GM12878 (cell line): ENCODE measurements at regions not wholly inside any gene's neighbourhood (a gene's known extent, or its start where the extent isn't known, plus 50 kb on each side); places are given as distances from the start of the nearest gene placed in this dataset.

Experiments used
- ATAC-seq: fragments of 200-7000 bp; cut with Tn5 transposase; 3 replicates; pipeline ENCODE4 v1.9.1; 2020; ENCODE audit warnings: mild to moderate bottlenecking, moderate library complexity
- BruUV-seq: library from RNA; stranded (reverse); fragments of 400-500 nt; replicated peaks from 2 replicates; lab custom pipeline; 2021; lab: Mats Ljungman, UMichigan
- CTCF ChIA-PET: fragments of 300-600 bp; sonication (Branson Sonifier 250); formaldehyde crosslinking; extraction: SDS; loops from one replicate; lab custom pipeline; 2021; ENCODE audit warnings: inconsistent platforms; lab: Yijun Ruan, JAX
- POLR2A ChIA-PET: fragments of 350-600 bp; formaldehyde crosslinking; extraction: SDS; loops from one replicate; lab custom pipeline; 2021; ENCODE audit warnings: inconsistent platforms; lab: Charles Lee
- RAD21 ChIA-PET: fragments of 300-600 bp; sonication (Branson Sonifier 250); formaldehyde crosslinking; loops from one replicate; lab custom pipeline; 2023; ENCODE audit warnings: antibody characterized with exemption; ENCODE audit not compliant: unreplicated experiment; lab: Charles Lee
- SMC1A ChIA-PET: fragments of 300-600 bp; sonication (Branson Sonifier 250); formaldehyde crosslinking; loops from one replicate; lab custom pipeline; 2023; ENCODE audit not compliant: unreplicated experiment, uncharacterized antibody; lab: Charles Lee
- DNase-seq: peaks from one replicate; pipeline ENCODE4 v3.0.0-alpha.2; 2011; ENCODE audit warnings: low read depth, low spot score
- FAIRE-seq: peaks from 3 replicates; lab custom pipeline; 2011; peaks lifted over from hg19 to GRCh38; lab: Jason Lieb, UNC
- H2AFZ ChIP-seq: 2 replicates; pipeline ENCODE4 v1.6.0; 2011; ENCODE audit warnings: low read depth, low read length, control low read depth; ENCODE audit not compliant: control insufficient read depth
- H3K27ac ChIP-seq: 2 replicates; pipeline ENCODE4 v1.5.1; 2011; ENCODE audit warnings: control low read depth; ENCODE audit not compliant: control insufficient read depth, insufficient read depth
- H3K27me3 ChIP-seq, 2 experiments: replicated peaks in 1 of 2; 2 replicates each; pipeline versions ENCODE4 v1.6.0 to v1.6.1; 2011; ENCODE audit warnings: low read length in 1 of 2; ENCODE audit not compliant: control insufficient read depth in 2 of 2, insufficient read depth in 2 of 2
- H3K36me3 ChIP-seq, 2 experiments: 2 replicates each; pipeline ENCODE4 v1.5.1; 2011; ENCODE audit warnings: low read length in 1 of 2; ENCODE audit not compliant: control insufficient read depth in 2 of 2, insufficient read depth in 2 of 2
- H3K4me1 ChIP-seq: 2 replicates; pipeline ENCODE4 v1.6.1; 2011; ENCODE audit warnings: mild to moderate bottlenecking, low read length, moderate library complexity, mixed read lengths; ENCODE audit not compliant: control insufficient read depth, insufficient read depth
- H3K4me2 ChIP-seq: 2 replicates; pipeline ENCODE4 v1.6.0; 2011; ENCODE audit warnings: control low read depth; ENCODE audit not compliant: control insufficient read depth, insufficient read depth
- H3K4me3 ChIP-seq: fragments of 200-600 bp; sonication (generic); 2 replicates; pipeline ENCODE4 v1.5.1; 2016
- H3K79me2 ChIP-seq: 2 replicates; pipeline ENCODE4 v1.6.0; 2011; ENCODE audit warnings: low read length; ENCODE audit not compliant: control insufficient read depth, insufficient read depth
- H3K9ac ChIP-seq: 2 replicates; pipeline ENCODE4 v1.8.0; 2011; ENCODE audit warnings: low read length, control low read depth, mixed read lengths; ENCODE audit not compliant: control insufficient read depth, insufficient read depth
- H3K9me3 ChIP-seq: replicated peaks from 3 replicates; pipeline ENCODE4 v1.5.1; 2011; ENCODE audit warnings: mild to moderate bottlenecking, low read length; ENCODE audit not compliant: control insufficient read depth, insufficient read depth
- H4K20me1 ChIP-seq: 2 replicates; pipeline ENCODE4 v1.6.0; 2011; ENCODE audit not compliant: control insufficient read depth, insufficient read depth
- BACH1 ChIP-seq: fragments of 450-650 bp; IDR thresholded peaks from 2 replicates; pipeline ENCODE4 v1.6.1; 2017; ENCODE audit warnings: mild to moderate bottlenecking, borderline replicate concordance
- CREM ChIP-seq: IDR thresholded peaks from 2 replicates; pipeline ENCODE4 v1.6.1; 2014; ENCODE audit warnings: antibody characterized with exemption, low read depth
- GATAD2B ChIP-seq: fragments of 450-650 bp; conservative IDR thresholded peaks from 2 replicates; pipeline ENCODE4 v1.6.1; 2017; ENCODE audit warnings: low read depth, mild to moderate bottlenecking, moderate library complexity
- HDAC6 ChIP-seq: fragments of 200-600 bp; sonication (generic); IDR thresholded peaks from one replicate; pipeline ENCODE4 v1.8.0; 2017; ENCODE audit warnings: antibody characterized with exemption; ENCODE audit not compliant: unreplicated experiment
- MTA3 ChIP-seq: IDR thresholded peaks from 2 replicates; pipeline ENCODE4 v1.6.1; 2012; ENCODE audit warnings: low read length, inconsistent platforms, borderline replicate concordance
- MXI1 ChIP-seq: fragments of 150-350 bp; IDR thresholded peaks from 2 replicates; pipeline ENCODE4 v1.6.1; 2011; ENCODE audit warnings: low read depth, mild to moderate bottlenecking, inconsistent platforms, low read length, improper control_type of control experiment
- NFYA ChIP-seq: IDR thresholded peaks from 2 replicates; pipeline ENCODE4 v1.6.1; 2011; ENCODE audit warnings: low read depth, mild to moderate bottlenecking, low read length, improper control_type of control experiment, borderline replicate concordance
- RCOR1 ChIP-seq: conservative IDR thresholded peaks from 2 replicates; pipeline ENCODE4 v1.6.1; 2012; ENCODE audit warnings: low read depth, low read length, improper control_type of control experiment
- SKIL ChIP-seq: fragments of 450-650 bp; IDR thresholded peaks from 2 replicates; pipeline ENCODE4 v1.6.1; 2017; ENCODE audit warnings: mild to moderate bottlenecking, low read depth, inconsistent platforms; ENCODE audit not compliant: poor library complexity, severe bottlenecking
- SMARCA5 ChIP-seq: fragments of 450-650 bp; IDR thresholded peaks from 2 replicates; pipeline ENCODE4 v1.6.1; 2017; ENCODE audit warnings: mild to moderate bottlenecking
- SPI1 ChIP-seq: IDR thresholded peaks from 2 replicates; pipeline ENCODE4 v1.6.1; 2011; ENCODE audit warnings: low read depth, mild to moderate bottlenecking, low read length, moderate library complexity, borderline replicate concordance; ENCODE audit not compliant: insufficient read depth
- TCF7 ChIP-seq: IDR thresholded peaks from 2 replicates; pipeline ENCODE4 v1.6.1; 2014; ENCODE audit warnings: antibody characterized with exemption, borderline replicate concordance
- ZNF207 ChIP-seq: fragments of 450-650 bp; IDR thresholded peaks from 2 replicates; pipeline ENCODE4 v1.6.1; 2014; ENCODE audit warnings: antibody characterized with exemption, mild to moderate bottlenecking, borderline replicate concordance
- ZSCAN29 ChIP-seq: fragments of 450-650 bp; IDR thresholded peaks from 2 replicates; pipeline ENCODE4 v1.6.1; 2017; ENCODE audit warnings: mild to moderate bottlenecking, moderate library complexity
- WGBS: methylation state at CpG from one replicate; pipeline ENCODE4 v1.1.6; 2016; ENCODE audit warnings: low lambda C conversion rate; ENCODE audit not compliant: insufficient replicate concordance, insufficient coverage; ENCODE audit errors: missing lambda C conversion rate; 5-methylcytosine and 5-hydroxymethylcytosine counted together
- in situ Hi-C: fragments of 300-500 bp; cut with MboI; formaldehyde crosslinking; loops from 9 replicates; pipeline ENCODE4 v1.14.3; 2018; ENCODE audit warnings: mixed read lengths
- intact Hi-C: fragments of 100-400 bp; cut with micrococcal nuclease; formaldehyde crosslinking; loops from one replicate; pipeline ENCODE4 v1.14.2; 2022; ENCODE audit not compliant: unreplicated experiment
- TF ChIP-seq, protein P1 (sequence below): fragments of 450-650 bp; IDR thresholded peaks from 2 replicates; pipeline ENCODE4 v1.6.1; 2017; ENCODE audit warnings: borderline replicate concordance
- TF ChIP-seq, protein P2 (sequence below): fragments of 450-650 bp; IDR thresholded peaks from 2 replicates; pipeline ENCODE4 v1.6.1; 2017; ENCODE audit warnings: low read depth, mild to moderate bottlenecking, moderate library complexity
- TF ChIP-seq, protein P3 (sequence below): fragments of 450-650 bp; IDR thresholded peaks from 2 replicates; pipeline ENCODE4 v1.6.1; 2017; ENCODE audit warnings: mild to moderate bottlenecking, moderate library complexity

DNA sequence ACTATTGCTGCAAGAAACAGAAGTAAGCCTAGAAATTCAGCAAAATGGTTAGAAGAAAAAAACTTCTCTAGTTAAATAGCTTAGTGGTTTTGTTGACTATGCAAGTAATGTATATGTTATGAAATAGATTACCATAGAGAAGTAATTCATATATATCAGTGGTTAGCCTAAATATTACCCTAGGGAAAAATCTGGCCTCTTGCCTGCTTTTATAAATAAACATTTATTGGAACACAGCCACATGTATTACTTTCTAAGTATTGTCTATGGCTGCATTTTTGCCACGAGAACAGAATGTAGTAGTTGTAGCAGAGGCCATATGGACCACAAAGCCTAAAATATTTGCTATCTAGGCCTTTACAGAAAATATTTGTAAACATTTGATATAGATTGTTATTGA is 1471.7 kb upstream of the PRR20A start:
- H3K4me1 ChIP-seq, result no peaks in the 10 kb centered on the region
- no peak overlapping the region for H3K4me2 ChIP-seq
- in situ Hi-C loops, result no loop called here
- ATAC-seq, result no peak
- H2AFZ ChIP-seq, result no peak overlapping the region
- CTCF ChIA-PET, result no interaction called here
- POLR2A ChIA-PET, result no interaction called here
- H3K79me2 ChIP-seq, result no peaks in the 10 kb centered on the region
- intact Hi-C loops, result no loop called here
- RAD21 ChIA-PET, result no interaction called here
- no TSS peak for BruUV-seq
- H3K9me3 ChIP-seq, result no peaks in the 10 kb centered on the region
- no peak for FAIRE-seq
- no peak overlapping the region for H3K9ac ChIP-seq
- no peak for DNase-seq
- H4K20me1 ChIP-seq, result no peaks in the 10 kb centered on the region
- no peak overlapping the region for H3K27ac ChIP-seq
- H3K36me3 ChIP-seq, result no peaks in the 10 kb centered on the region
- 0% methylated on average over 1 of the region's 1 CpG for WGBS
- no peak overlapping the region for H3K4me3 ChIP-seq
- SMC1A ChIA-PET, result no interaction called here
- H3K27me3 ChIP-seq, result no peaks in the 10 kb centered on the region
- TF ChIP-seq SPI1 (no peak), MTA3 (no peak), SMARCA5 (no peak), MXI1 (no peak), ZNF207 (no peak), NFYA (no peak), ZSCAN29 (no peak), HDAC6 (no peak), CREM (no peak), BACH1 (no peak), RCOR1 (no peak), SKIL (no peak), TCF7 (no peak), GATAD2B (no peak)
- TF ChIP-seq, protein P1, sequence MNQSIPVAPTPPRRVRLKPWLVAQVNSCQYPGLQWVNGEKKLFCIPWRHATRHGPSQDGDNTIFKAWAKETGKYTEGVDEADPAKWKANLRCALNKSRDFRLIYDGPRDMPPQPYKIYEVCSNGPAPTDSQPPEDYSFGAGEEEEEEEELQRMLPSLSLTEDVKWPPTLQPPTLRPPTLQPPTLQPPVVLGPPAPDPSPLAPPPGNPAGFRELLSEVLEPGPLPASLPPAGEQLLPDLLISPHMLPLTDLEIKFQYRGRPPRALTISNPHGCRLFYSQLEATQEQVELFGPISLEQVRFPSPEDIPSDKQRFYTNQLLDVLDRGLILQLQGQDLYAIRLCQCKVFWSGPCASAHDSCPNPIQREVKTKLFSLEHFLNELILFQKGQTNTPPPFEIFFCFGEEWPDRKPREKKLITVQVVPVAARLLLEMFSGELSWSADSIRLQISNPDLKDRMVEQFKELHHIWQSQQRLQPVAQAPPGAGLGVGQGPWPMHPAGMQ, result no peak
- TF ChIP-seq, protein P2, sequence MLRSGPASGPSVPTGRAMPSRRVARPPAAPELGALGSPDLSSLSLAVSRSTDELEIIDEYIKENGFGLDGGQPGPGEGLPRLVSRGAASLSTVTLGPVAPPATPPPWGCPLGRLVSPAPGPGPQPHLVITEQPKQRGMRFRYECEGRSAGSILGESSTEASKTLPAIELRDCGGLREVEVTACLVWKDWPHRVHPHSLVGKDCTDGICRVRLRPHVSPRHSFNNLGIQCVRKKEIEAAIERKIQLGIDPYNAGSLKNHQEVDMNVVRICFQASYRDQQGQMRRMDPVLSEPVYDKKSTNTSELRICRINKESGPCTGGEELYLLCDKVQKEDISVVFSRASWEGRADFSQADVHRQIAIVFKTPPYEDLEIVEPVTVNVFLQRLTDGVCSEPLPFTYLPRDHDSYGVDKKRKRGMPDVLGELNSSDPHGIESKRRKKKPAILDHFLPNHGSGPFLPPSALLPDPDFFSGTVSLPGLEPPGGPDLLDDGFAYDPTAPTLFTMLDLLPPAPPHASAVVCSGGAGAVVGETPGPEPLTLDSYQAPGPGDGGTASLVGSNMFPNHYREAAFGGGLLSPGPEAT, result no peak
- TF ChIP-seq, protein P3, sequence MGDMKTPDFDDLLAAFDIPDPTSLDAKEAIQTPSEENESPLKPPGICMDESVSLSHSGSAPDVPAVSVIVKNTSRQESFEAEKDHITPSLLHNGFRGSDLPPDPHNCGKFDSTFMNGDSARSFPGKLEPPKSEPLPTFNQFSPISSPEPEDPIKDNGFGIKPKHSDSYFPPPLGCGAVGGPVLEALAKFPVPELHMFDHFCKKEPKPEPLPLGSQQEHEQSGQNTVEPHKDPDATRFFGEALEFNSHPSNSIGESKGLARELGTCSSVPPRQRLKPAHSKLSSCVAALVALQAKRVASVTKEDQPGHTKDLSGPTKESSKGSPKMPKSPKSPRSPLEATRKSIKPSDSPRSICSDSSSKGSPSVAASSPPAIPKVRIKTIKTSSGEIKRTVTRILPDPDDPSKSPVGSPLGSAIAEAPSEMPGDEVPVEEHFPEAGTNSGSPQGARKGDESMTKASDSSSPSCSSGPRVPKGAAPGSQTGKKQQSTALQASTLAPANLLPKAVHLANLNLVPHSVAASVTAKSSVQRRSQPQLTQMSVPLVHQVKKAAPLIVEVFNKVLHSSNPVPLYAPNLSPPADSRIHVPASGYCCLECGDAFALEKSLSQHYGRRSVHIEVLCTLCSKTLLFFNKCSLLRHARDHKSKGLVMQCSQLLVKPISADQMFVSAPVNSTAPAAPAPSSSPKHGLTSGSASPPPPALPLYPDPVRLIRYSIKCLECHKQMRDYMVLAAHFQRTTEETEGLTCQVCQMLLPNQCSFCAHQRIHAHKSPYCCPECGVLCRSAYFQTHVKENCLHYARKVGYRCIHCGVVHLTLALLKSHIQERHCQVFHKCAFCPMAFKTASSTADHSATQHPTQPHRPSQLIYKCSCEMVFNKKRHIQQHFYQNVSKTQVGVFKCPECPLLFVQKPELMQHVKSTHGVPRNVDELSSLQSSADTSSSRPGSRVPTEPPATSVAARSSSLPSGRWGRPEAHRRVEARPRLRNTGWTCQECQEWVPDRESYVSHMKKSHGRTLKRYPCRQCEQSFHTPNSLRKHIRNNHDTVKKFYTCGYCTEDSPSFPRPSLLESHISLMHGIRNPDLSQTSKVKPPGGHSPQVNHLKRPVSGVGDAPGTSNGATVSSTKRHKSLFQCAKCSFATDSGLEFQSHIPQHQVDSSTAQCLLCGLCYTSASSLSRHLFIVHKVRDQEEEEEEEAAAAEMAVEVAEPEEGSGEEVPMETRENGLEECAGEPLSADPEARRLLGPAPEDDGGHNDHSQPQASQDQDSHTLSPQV, result no peak
